ENCODE measurements at regions not wholly inside any gene's neighbourhood (a gene's known extent, or its start where the extent isn't known, plus 50 kb on each side); places are given as distances from the start of the nearest gene placed in this dataset.

- Histone ChIP-seq H3K27ac (no peak overlapping the region), H3K4me1 (no peaks in the 10 kb centered on the region), H3K4me3 (no peak overlapping the region), H3K9me3 (no peaks in the 10 kb centered on the region), H3K27me3 (no peaks in the 10 kb centered on the region), H3K36me3 (no peaks in the 10 kb centered on the region)
- intact Hi-C loops (cut with DNase I; ENCODE audit: low total_unique reads): no loop called here
- TF ChIP-seq CTCF (IDR thresholded peaks at IDR 0.05) (no peak), POLR2A (IDR thresholded peaks at IDR 0.05) (no peak)
- no peak for DNase-seq
Observed at GRCh38 chr2:175853616-175853890, 148.5 kb downstream of the LNPK start.

GRCh38 chr2:175852879-175853615 lies 149.0 kb downstream of the LNPK start:
- H3K4me3 ChIP-seq: no peak overlapping the region
- no peak for TF ChIP-seq POLR2A (IDR thresholded peaks at IDR 0.05)
- TF ChIP-seq CTCF (IDR thresholded peaks at IDR 0.05): no peak

GRCh38 chr2:175847128-175847527 lies 154.9 kb downstream of the LNPK start:
- Histone ChIP-seq H3K27me3 (no peaks in the 10 kb centered on the region), H3K27ac (no peak overlapping the region), H3K36me3 (no peaks in the 10 kb centered on the region), H3K4me3 (no peak overlapping the region), H3K9me3 (no peaks in the 10 kb centered on the region), H3K4me1 (no peaks in the 10 kb centered on the region)
- no peak for DNase-seq
- intact Hi-C loops (cut with DNase I; ENCODE audit: low total_unique reads): no loop called here
- TF ChIP-seq CTCF (IDR thresholded peaks at IDR 0.05): no peak
- no peak for TF ChIP-seq POLR2A (IDR thresholded peaks at IDR 0.05)

More at GRCh38 chr2:175852879-175853615, 149.0 kb downstream of the LNPK start:
- H3K36me3 ChIP-seq: no peaks in the 10 kb centered on the region
- DNase-seq: no peak
- no peaks in the 10 kb centered on the region for H3K9me3 ChIP-seq
- H3K4me1 ChIP-seq: no peaks in the 10 kb centered on the region
- intact Hi-C loops (cut with DNase I; ENCODE audit: low total_unique reads): no loop called here
- H3K27me3 ChIP-seq: no peaks in the 10 kb centered on the region
- no peak overlapping the region for H3K27ac ChIP-seq

GRCh38 chr2:175844169-175844568 lies 157.9 kb downstream of the LNPK start:
- Histone ChIP-seq H3K27me3 (no peaks in the 10 kb centered on the region), H3K4me3 (no peak overlapping the region), H3K27ac (no peak overlapping the region), H3K4me1 (no peaks in the 10 kb centered on the region), H3K36me3 (no peaks in the 10 kb centered on the region), H3K9me3 (no peaks in the 10 kb centered on the region)
- intact Hi-C loops (cut with DNase I; ENCODE audit: low total_unique reads): no loop called here
- TF ChIP-seq CTCF (IDR thresholded peaks at IDR 0.05) (no peak), POLR2A (IDR thresholded peaks at IDR 0.05) (no peak)
- DNase-seq: no peak

- H3K4me1 ChIP-seq: no peaks in the 10 kb centered on the region
- H3K27ac ChIP-seq: no peak overlapping the region
- no peaks in the 10 kb centered on the region for H3K9me3 ChIP-seq
- no peak for TF ChIP-seq POLR2A (IDR thresholded peaks at IDR 0.05)
- TF ChIP-seq CTCF (IDR thresholded peaks at IDR 0.05): no peak
- intact Hi-C loops (cut with DNase I; ENCODE audit: low total_unique reads): no loop called here
- DNase-seq: no peak
- H3K36me3 ChIP-seq: no peaks in the 10 kb centered on the region
- H3K27me3 ChIP-seq: no peaks in the 10 kb centered on the region
- no peak overlapping the region for H3K4me3 ChIP-seq
Observed at GRCh38 chr2:175843625-175844024, 158.4 kb downstream of the LNPK start.

Measured in uterus (tissue), 3 donors.